Activated T-helper 9 cell treated with anti-CD3 and anti-CD28 coated beads, Interleukin-2, amount 50 U/mL, for 16 hours (primary cell): ENCODE measurements at regions not wholly inside any gene's neighbourhood (a gene's known extent, or its start where the extent isn't known, plus 50 kb on each side); places are given as distances from the start of the nearest gene placed in this dataset.
"Not testable (repeated sequence)": the region's sequence is repeated elsewhere in the genome, so short reads cannot be mapped to it uniquely, and the experiment has no call there.

Source experiments
- DNase-seq: peaks from one replicate; pipeline ENCODE4 v3.0.0-alpha.2; 2020; ENCODE audit warnings: low read depth

GRCh38 chr14:25699981-25700380, 650.0 kb upstream of the STXBP6 start:
- DNase-seq, result no peak

- no peak for DNase-seq
Measured at GRCh38 chr14:25698111-25698510, 648.2 kb upstream of the STXBP6 start.

GRCh38 chr14:25696176-25696575, 646.2 kb upstream of the STXBP6 start:
- DNase-seq, result no peak

- no peak for DNase-seq
Measured at GRCh38 chr14:25685004-25685403, 635.1 kb upstream of the STXBP6 start.

- DNase-seq, result no peak
Measured at GRCh38 chr14:25680934-25681333, 631.0 kb upstream of the STXBP6 start.

- not testable (repeated sequence) for DNase-seq
Measured at GRCh38 chr14:25680511-25680910, 630.6 kb upstream of the STXBP6 start.

- DNase-seq, result no peak
Measured at GRCh38 chr14:25677111-25677510, 627.2 kb upstream of the STXBP6 start.

- DNase-seq, result no peak
Measured at GRCh38 chr14:25667387-25667786, 617.4 kb upstream of the STXBP6 start.

GRCh38 chr14:25666877-25667276, 616.9 kb upstream of the STXBP6 start:
- DNase-seq, result no peak

GRCh38 chr14:25658988-25659387, 609.0 kb upstream of the STXBP6 start:
- no peak for DNase-seq

- no peak for DNase-seq
Measured at GRCh38 chr14:25630447-25630846, 580.5 kb upstream of the STXBP6 start.

GRCh38 chr14:25628978-25629377, 579.0 kb upstream of the STXBP6 start:
- no peak for DNase-seq

GRCh38 chr14:25628390-25628789, 578.4 kb upstream of the STXBP6 start:
- DNase-seq, result no peak

GRCh38 chr14:25626986-25627385, 577.0 kb upstream of the STXBP6 start:
- no peak for DNase-seq

GRCh38 chr14:25622763-25623162, 572.8 kb upstream of the STXBP6 start:
- DNase-seq, result no peak

GRCh38 chr14:25620515-25620914, 570.6 kb upstream of the STXBP6 start:
- DNase-seq, result no peak

- DNase-seq, result no peak
Measured at GRCh38 chr14:25615174-25615573, 565.2 kb upstream of the STXBP6 start.

GRCh38 chr14:25607192-25607591, 557.2 kb upstream of the STXBP6 start:
- DNase-seq, result no peak

- no peak for DNase-seq
Measured at GRCh38 chr14:25602106-25602505, 552.2 kb upstream of the STXBP6 start.

- no peak for DNase-seq
Measured at GRCh38 chr14:25588751-25589150, 538.8 kb upstream of the STXBP6 start.

GRCh38 chr14:25574628-25575325, 524.8 kb upstream of the STXBP6 start:
- no peak for DNase-seq

- DNase-seq, result no peak
Measured at GRCh38 chr14:25570483-25570882, 520.5 kb upstream of the STXBP6 start.

- no peak for DNase-seq
Measured at GRCh38 chr14:25557466-25557865, 507.5 kb upstream of the STXBP6 start.

- DNase-seq, result no peak
Measured at GRCh38 chr14:25552826-25553225, 502.9 kb upstream of the STXBP6 start.
